ENCODE measurements at regions not wholly inside any gene's neighbourhood (a gene's known extent, or its start where the extent isn't known, plus 50 kb on each side); places are given as distances from the start of the nearest gene placed in this dataset.
"Not testable (repeated sequence)": the region's sequence is repeated elsewhere in the genome, so short reads cannot be mapped to it uniquely, and the experiment has no call there.

DNA sequence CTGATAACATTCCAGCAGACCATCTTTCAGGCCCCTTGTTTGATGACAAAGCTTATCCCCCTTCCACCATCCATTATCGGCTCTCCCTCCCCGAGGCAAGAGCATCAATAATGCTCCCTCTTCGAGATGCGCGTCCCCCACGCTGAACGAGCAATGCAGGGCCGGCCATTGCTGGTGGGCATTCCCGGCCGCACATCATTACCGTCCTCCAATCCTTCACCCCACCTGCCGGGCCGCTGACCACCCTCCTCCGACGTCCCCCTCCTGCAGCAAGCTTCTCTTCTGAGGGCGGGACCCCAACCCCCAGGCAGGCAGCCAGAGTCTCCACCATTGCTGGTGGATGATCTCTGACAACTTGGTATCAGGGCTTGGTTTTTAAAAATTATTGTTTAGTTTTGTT lies 208.6 kb downstream of the SMAD2 start:
- no peak overlapping the region for H3K27ac Mint-ChIP-seq
- H3K36me3 Mint-ChIP-seq (ENCODE audit: low read depth), result no peaks in the 10 kb centered on the region
- H3K27me3 Mint-ChIP-seq (ENCODE audit: low read depth), result no peaks in the 10 kb centered on the region

DNA sequence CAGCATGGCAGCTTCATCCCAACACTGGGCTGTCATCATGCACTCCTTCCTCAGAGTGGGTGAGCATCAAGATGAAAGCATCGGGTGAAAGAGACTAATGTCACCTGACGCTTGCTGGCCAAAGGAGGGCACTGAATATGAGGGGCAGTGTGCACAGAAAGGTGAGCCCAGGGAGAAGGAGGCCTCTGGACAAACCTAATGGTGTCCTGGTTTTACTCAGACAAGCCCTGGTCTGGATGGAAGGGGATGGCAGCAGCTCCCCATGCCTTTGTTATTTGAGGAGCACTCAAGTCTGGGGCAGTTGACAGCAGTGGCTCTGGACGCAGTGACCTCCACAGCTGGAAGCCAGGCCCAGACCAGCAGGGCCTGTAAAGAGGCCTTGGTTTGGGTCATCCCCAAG lies 209.7 kb downstream of the SMAD2 start:
- no peak for DNase-seq (ENCODE audit: low spot score)
- no peaks in the 10 kb centered on the region for H3K4me1 Mint-ChIP-seq (ENCODE audit: low read depth)

More for the DNA sequence above, 208.6 kb downstream of the SMAD2 start:
- no peak overlapping the region for H3K4me3 Mint-ChIP-seq (ENCODE audit: low read depth)
- H3K4me1 Mint-ChIP-seq (ENCODE audit: low read depth), result no peaks in the 10 kb centered on the region
- H3K9me3 Mint-ChIP-seq, result no peaks in the 10 kb centered on the region
- no peak for DNase-seq (ENCODE audit: low spot score)
- intact Hi-C loops (cut with micrococcal nuclease), result no loop called here

DNA sequence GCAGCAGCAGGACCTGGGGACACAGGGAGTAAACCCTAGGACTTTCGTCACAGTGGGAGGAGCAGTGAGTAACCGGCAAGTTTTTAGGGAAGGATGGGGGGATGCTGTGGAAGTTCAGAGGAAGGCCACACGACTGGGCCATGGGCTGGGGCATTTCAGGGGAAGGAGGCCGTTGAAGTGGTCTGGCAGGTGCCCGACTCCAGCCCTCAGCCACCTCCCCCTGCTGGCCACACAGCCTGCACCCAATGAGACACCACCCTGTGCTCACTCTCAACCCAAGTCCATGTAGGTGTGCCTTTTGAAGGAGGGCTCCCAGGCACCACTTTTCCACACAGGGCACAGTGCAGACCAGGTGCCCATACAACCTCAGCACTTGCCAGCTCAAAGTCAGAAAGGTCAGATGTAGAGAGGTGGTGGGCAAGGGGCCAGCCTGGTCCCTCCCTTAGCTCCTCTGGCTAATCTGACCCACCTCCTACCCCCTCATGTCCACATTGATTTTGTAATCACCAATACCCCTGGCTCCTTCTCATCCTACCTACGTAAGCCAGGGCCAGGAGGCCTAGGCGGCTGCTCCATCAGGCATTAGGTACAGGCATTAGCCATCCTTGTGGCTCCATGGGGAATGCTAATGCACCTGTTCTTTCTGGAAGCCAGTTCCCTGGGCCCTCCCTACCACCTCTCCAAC lies 211.2 kb downstream of the SMAD2 start:
- H3K4me3 Mint-ChIP-seq (ENCODE audit: low read depth), result no peak overlapping the region
- intact Hi-C loops (cut with micrococcal nuclease), result no loop called here
- no peak overlapping the region for H3K27ac Mint-ChIP-seq
- H3K27me3 Mint-ChIP-seq (ENCODE audit: low read depth), result no peaks in the 10 kb centered on the region
- H3K9me3 Mint-ChIP-seq, result no peaks in the 10 kb centered on the region
- H3K36me3 Mint-ChIP-seq (ENCODE audit: low read depth), result no peaks in the 10 kb centered on the region
- no peak for DNase-seq (ENCODE audit: low spot score)
- no peaks in the 10 kb centered on the region for H3K4me1 Mint-ChIP-seq (ENCODE audit: low read depth)

More for the DNA sequence above, 209.7 kb downstream of the SMAD2 start:
- Mint-ChIP-seq H3K4me3 (ENCODE audit: low read depth) (no peak overlapping the region), H3K27me3 (ENCODE audit: low read depth) (no peaks in the 10 kb centered on the region), H3K9me3 (no peaks in the 10 kb centered on the region), H3K36me3 (ENCODE audit: low read depth) (no peaks in the 10 kb centered on the region), H3K27ac (no peak overlapping the region)
- intact Hi-C loops (cut with micrococcal nuclease), result no loop called here

DNA sequence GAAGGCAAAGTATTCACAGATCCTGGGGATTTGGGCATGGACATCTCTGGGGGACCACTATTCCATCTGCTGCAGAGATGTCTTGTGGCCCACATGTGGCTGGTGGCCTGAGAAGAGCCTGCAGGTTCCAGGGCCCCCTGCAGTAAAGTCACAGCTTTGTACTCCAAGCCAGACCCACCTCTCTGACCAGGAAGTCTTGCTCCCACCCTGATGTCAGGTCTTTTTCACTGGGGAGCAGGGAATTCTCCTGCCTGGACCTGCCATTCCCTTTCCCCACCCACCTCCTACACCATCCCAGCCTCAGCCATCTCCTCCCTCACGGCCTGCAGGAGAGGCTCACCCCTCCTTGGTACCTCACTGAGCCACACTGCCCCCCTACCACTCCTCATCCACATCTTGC lies 211.8 kb downstream of the SMAD2 start:
- Mint-ChIP-seq H3K9me3 (no peaks in the 10 kb centered on the region), H3K27me3 (ENCODE audit: low read depth) (no peaks in the 10 kb centered on the region), H3K36me3 (ENCODE audit: low read depth) (no peaks in the 10 kb centered on the region), H3K4me3 (ENCODE audit: low read depth) (no peak overlapping the region), H3K27ac (no peak overlapping the region), H3K4me1 (ENCODE audit: low read depth) (no peaks in the 10 kb centered on the region)
- intact Hi-C loops (cut with micrococcal nuclease), result no loop called here
- DNase-seq (ENCODE audit: low spot score), result no peak

DNA sequence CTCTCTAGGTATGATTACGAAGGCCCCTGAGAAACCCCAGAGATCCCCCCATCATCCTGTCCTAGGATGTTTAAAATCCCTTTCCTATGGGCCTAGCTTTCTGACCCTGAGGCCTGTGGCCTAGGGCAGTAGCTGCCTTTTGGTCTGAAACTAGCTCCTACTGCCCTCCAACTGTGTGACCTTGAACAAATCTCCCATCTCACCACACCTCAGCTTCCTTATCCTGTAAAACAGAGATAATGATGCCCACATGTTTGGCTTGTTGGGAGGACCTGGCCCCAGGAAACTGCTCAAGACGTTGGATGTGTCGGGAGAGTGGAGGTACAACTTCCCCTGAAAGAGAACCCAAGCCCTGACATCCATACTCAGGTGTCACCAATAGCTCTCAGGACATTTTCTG lies 213.2 kb downstream of the SMAD2 start:
- no peaks in the 10 kb centered on the region for H3K9me3 Mint-ChIP-seq
- DNase-seq (ENCODE audit: low spot score), result no peak
- no peaks in the 10 kb centered on the region for H3K4me1 Mint-ChIP-seq (ENCODE audit: low read depth)
- intact Hi-C loops (cut with micrococcal nuclease), result no loop called here
- H3K36me3 Mint-ChIP-seq (ENCODE audit: low read depth), result no peaks in the 10 kb centered on the region
- H3K27ac Mint-ChIP-seq, result no peak overlapping the region
- no peak overlapping the region for H3K4me3 Mint-ChIP-seq (ENCODE audit: low read depth)
- H3K27me3 Mint-ChIP-seq (ENCODE audit: low read depth), result no peaks in the 10 kb centered on the region

DNA sequence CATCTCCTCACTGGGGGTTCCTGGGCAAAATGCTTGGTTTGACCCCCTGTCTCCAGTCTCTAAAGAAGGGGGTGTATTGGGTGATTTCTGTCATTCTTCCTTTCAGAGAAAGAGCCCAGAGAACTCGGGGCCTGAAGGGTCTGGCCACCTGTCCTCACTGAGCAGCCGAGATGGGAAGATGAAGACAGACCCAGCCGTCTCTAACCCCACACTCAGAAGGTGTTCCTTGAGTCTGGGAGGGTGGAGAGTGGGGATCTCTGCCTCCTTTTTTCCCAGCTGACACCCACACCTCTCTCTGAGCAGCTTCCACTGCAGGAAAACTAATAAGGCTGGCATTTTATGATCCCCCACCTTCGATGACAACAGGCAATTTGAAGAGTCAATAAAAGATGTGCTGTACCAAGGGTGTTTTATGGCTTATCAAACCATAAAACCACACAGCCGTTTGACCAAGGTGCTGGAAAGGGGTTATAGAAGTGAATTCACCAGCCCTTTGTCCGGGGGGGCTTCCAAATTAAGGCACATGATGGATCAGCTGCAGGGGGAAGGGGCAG lies 213.8 kb downstream of the SMAD2 start:
- DNase-seq (ENCODE audit: low spot score), result no peak
- H3K27ac Mint-ChIP-seq, result no peak overlapping the region
- H3K4me1 Mint-ChIP-seq (ENCODE audit: low read depth), result no peaks in the 10 kb centered on the region
- no peaks in the 10 kb centered on the region for H3K27me3 Mint-ChIP-seq (ENCODE audit: low read depth)
- intact Hi-C loops (cut with micrococcal nuclease), result no loop called here
- no peaks in the 10 kb centered on the region for H3K36me3 Mint-ChIP-seq (ENCODE audit: low read depth)
- H3K9me3 Mint-ChIP-seq, result no peaks in the 10 kb centered on the region
- no peak overlapping the region for H3K4me3 Mint-ChIP-seq (ENCODE audit: low read depth)

DNA sequence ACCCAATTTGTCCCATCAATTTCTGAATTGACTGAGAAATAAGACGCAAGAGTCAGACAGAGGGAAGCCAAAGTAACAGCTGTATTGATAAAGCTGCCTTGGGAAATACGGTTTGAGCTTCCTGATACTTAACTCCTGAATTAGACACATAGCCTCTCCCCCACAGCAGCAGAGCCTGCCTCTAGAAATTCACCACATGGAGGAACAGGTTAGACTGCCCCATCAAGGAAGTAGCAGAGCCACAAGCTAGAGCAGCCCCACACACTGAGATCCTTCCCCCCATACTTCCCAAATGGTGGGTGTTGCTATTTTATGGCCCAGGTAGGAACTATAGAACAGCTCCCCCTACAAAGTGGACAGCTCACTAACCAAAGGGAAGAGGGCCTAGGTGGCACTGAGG lies 220.0 kb downstream of the SMAD2 start:
- H3K9me3 Mint-ChIP-seq, result no peaks in the 10 kb centered on the region
- H3K4me1 Mint-ChIP-seq (ENCODE audit: low read depth), result no peaks in the 10 kb centered on the region
- H3K27ac Mint-ChIP-seq, result no peak overlapping the region
- H3K36me3 Mint-ChIP-seq (ENCODE audit: low read depth), result no peaks in the 10 kb centered on the region
- no peak overlapping the region for H3K4me3 Mint-ChIP-seq (ENCODE audit: low read depth)
- no peaks in the 10 kb centered on the region for H3K27me3 Mint-ChIP-seq (ENCODE audit: low read depth)
- no peak for DNase-seq (ENCODE audit: low spot score)
- intact Hi-C loops (cut with micrococcal nuclease), result no loop called here

DNA sequence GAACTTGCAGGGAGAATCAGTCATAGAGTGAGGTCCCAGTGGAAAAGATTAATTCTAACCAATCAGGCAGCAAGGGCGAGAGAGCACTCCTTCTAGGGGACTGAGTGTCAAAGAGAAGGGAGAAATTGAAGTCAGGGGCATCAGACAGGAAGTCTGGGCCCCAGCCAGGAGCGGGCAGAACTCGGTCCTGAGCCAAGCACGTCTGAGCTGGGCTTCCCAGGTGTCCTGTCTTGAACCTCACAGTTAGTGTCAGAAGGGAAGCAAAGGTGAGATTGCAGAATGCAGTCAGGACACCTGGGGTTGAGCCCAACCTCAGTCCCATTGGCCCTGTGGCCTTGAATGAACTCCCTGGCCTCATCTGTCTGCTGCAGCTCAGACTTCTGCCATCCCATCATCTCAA lies 220.9 kb downstream of the SMAD2 start:
- Mint-ChIP-seq H3K27ac (no peak overlapping the region), H3K27me3 (ENCODE audit: low read depth) (peaks cover 2% of the 10 kb centered on the region), H3K4me3 (ENCODE audit: low read depth) (no peak overlapping the region), H3K36me3 (ENCODE audit: low read depth) (no peaks in the 10 kb centered on the region), H3K9me3 (no peaks in the 10 kb centered on the region), H3K4me1 (ENCODE audit: low read depth) (no peaks in the 10 kb centered on the region)
- intact Hi-C loops (cut with micrococcal nuclease), result no loop called here
- no peak for DNase-seq (ENCODE audit: low spot score)

DNA sequence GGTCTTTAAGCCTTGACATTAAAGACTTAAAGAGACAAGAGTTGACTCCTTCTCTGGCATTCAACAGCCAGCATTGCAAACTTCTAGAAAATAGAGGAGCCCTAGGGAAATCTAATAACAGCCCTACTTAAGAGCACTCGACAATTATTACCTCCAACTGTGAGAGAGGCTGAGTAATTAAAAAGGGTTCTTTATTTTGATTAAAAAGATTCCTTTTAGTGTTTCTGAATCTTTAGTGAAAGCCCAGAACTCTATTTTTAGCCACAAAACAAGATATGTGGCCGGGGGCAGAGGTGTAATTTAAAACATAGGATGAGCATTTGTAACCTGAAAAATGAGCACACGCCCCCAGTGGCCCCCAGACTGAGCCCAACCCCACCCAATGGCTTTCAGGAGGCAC lies 222.3 kb downstream of the SMAD2 start:
- H3K27me3 Mint-ChIP-seq (ENCODE audit: low read depth), result peaks cover 3% of the 10 kb centered on the region
- intact Hi-C loops (cut with micrococcal nuclease), result no loop called here
- DNase-seq (ENCODE audit: low spot score), result no peak
- H3K4me3 Mint-ChIP-seq (ENCODE audit: low read depth), result no peak overlapping the region
- H3K27ac Mint-ChIP-seq, result no peak overlapping the region
- no peaks in the 10 kb centered on the region for H3K9me3 Mint-ChIP-seq
- no peaks in the 10 kb centered on the region for H3K4me1 Mint-ChIP-seq (ENCODE audit: low read depth)
- no peaks in the 10 kb centered on the region for H3K36me3 Mint-ChIP-seq (ENCODE audit: low read depth)

DNA sequence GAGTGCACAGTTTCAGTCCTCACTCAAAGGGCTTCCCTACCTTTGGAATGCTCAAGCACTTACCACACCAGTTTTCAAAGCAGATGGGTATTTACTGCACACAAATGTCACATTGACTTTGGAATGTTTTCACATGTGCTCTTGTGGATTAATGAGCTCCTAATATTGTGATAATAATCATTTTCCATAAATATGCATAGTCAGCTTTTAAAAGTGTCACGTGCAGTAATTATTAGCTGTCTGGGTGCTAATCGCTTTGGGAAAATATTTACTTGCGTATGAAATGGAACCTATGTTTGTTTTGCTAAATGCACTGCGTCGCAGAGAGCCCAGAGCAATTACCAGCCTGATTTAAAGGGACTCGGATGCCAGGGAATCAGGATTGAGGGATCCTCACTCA lies 229.3 kb downstream of the SMAD2 start:
- DNase-seq (ENCODE audit: low spot score), result no peak
- Mint-ChIP-seq H3K36me3 (ENCODE audit: low read depth) (no peaks in the 10 kb centered on the region), H3K4me3 (ENCODE audit: low read depth) (no peak overlapping the region), H3K9me3 (no peaks in the 10 kb centered on the region), H3K27me3 (ENCODE audit: low read depth) (peaks cover 5% of the 10 kb centered on the region), H3K4me1 (ENCODE audit: low read depth) (no peaks in the 10 kb centered on the region), H3K27ac (no peak overlapping the region)
- intact Hi-C loops (cut with micrococcal nuclease), result no loop called here

DNA sequence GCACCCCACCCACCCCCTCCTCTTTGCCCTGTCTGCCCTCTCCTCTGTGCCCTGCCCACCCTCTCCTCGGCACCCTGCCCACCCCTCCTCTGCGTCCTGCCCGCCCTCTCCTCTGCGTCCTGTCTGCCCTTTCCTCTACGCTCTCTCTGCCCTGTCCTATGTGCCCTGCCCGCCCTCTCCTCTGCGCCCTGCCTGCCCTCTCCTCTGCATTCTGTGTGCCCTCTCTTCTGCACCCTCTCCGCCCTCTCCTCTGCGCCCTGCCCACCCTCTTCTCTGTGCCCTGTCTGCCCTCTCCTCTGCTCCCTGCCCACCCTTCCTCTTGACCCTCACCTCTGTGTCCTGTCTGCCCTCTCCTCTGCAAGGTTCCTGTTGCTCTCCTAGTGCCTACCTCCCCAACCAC lies 233.6 kb downstream of the SMAD2 start:
- no peaks in the 10 kb centered on the region for H3K4me1 Mint-ChIP-seq (ENCODE audit: low read depth)
- H3K4me3 Mint-ChIP-seq (ENCODE audit: low read depth), result no peak overlapping the region

DNA sequence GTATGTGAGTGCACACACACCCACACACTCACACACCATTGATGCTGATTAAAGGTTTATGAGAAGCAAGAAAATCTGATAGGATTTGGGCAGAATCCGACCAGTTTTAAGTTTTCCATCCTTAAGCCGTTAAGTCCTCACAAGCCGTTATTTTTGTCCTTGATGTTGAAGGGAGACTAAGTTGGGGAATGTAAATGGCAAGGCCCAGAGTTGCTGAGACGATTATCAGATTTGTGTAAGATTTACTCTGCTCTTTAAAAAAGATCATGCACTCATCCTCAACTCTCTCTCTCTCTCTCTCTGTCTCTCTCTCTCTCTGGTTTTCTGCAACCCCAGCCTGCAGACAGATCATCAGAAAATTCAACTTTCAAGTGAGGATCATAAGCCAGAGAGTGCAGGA lies 238.8 kb downstream of the SMAD2 start:
- H3K36me3 Mint-ChIP-seq (ENCODE audit: low read depth), result no peaks in the 10 kb centered on the region
- no peak overlapping the region for H3K27ac Mint-ChIP-seq
- H3K27me3 Mint-ChIP-seq (ENCODE audit: low read depth), result peaks cover 8% of the 10 kb centered on the region
- H3K4me1 Mint-ChIP-seq (ENCODE audit: low read depth), result no peaks in the 10 kb centered on the region
- H3K4me3 Mint-ChIP-seq (ENCODE audit: low read depth), result no peak overlapping the region
- intact Hi-C loops (cut with micrococcal nuclease), result loop anchor here (5.0 kb wide), 1 partner anchor 639 kb away; no protein-coding TSS in a partner anchor
- H3K9me3 Mint-ChIP-seq, result no peaks in the 10 kb centered on the region
- no peak for DNase-seq (ENCODE audit: low spot score)

More for the DNA sequence above, 233.6 kb downstream of the SMAD2 start:
- Mint-ChIP-seq H3K27me3 (ENCODE audit: low read depth) (peaks cover 8% of the 10 kb centered on the region), H3K36me3 (ENCODE audit: low read depth) (no peaks in the 10 kb centered on the region), H3K9me3 (no peaks in the 10 kb centered on the region), H3K27ac (no peak overlapping the region)
- intact Hi-C loops (cut with micrococcal nuclease), result no loop called here
- DNase-seq (ENCODE audit: low spot score), result no peak

DNA sequence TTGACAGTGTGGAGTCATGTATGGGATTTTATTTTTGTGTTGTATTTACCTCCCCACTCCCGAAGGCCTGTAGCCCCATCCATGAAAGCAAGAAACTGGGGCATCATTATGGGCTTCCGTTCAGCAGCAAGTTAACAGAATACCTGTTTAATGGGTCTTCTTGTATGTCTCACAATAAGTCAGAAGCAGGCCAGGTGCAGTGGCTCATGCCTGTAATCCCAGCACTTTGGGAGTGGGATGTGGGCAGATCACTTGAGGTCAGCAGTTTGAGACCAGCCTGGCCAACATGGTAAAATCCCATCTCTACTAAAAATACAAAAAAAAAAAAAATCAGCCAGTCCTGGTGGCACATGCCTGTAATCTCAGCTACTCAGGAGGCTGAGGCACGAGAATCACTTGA lies 239.7 kb downstream of the SMAD2 start:
- DNase-seq (ENCODE audit: low spot score); H3K27me3 Mint-ChIP-seq (ENCODE audit: low read depth); H3K4me1 Mint-ChIP-seq (ENCODE audit: low read depth); H3K27ac Mint-ChIP-seq; H3K9me3 Mint-ChIP-seq; H3K36me3 Mint-ChIP-seq (ENCODE audit: low read depth); H3K4me3 Mint-ChIP-seq (ENCODE audit: low read depth): not testable (repeated sequence)
- intact Hi-C loops (cut with micrococcal nuclease), result loop anchor here (5.0 kb wide), 1 partner anchor 638 kb away; no protein-coding TSS in a partner anchor
